ENCODE measurements at regions not wholly inside any gene's neighbourhood (a gene's known extent, or its start where the extent isn't known, plus 50 kb on each side); places are given as distances from the start of the nearest gene placed in this dataset.

DNA sequence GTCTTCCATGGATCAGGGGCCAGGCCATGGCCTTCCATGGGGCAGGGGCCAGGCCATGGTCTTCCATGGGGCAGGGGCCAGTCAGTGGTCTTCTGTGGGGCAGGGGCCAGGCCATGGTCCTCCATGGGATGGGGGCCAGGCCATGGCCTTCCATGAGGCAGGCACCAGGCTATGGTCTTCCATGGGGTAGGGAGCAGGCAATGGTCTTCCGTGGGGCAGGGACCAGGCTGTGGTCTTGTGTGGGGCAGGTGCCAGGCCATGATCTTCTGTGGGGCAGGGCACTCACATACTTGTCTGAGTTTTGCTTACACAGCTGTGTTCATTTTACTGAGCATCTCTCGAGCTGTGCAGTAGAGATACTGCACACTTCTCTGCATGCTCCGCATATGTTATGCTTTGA, 57.3 kb upstream of the THBS2 start:
- Histone ChIP-seq H3K27me3 (ENCODE audit: insufficient read depth) (no peaks in the 10 kb centered on the region), H3K9me2 (no peaks in the 10 kb centered on the region), H3K4me2 (no peak overlapping the region), H4K20me1 (ENCODE audit: insufficient read depth) (no peaks in the 10 kb centered on the region), H3K27ac (ENCODE audit: low read depth in 2 of 2, low read length in 1 of 2) (no peak overlapping the region), H3K4me1 (ENCODE audit: control insufficient read depth in 1 of 2, insufficient read depth in 2 of 2, low read depth in 1 of 2, low read length in 1 of 2) (no peaks in the 10 kb centered on the region), H3K9me3 (no peaks in the 10 kb centered on the region), H3K79me2 (ENCODE audit: insufficient read depth) (no peaks in the 10 kb centered on the region), H3F3A (replicated peaks; ENCODE audit: insufficient read depth) (peaks cover 13% of the 10 kb centered on the region), H3K36me3 (replicated peaks in 1 of 2; ENCODE audit: control insufficient read depth in 1 of 2, insufficient read depth in 2 of 2, low read length in 1 of 2) (no peaks in the 10 kb centered on the region), H3K9ac (no peak overlapping the region), H2AFZ (ENCODE audit: low read depth) (no peak overlapping the region), H3K4me3 (ENCODE audit: low read depth in 2 of 2, low read length in 1 of 2) (no peak overlapping the region)
- CTCF ChIA-PET = no interaction called here
- DNase-seq = no peak
- 79% methylated on average over 2 of the region's 3 CpGs for WGBS (ENCODE audit: low lambda C conversion rate)
- POLR2A ChIA-PET = no interaction called here
- TF ChIP-seq FOXJ3 (CRISPR knock-in tag; IDR thresholded peaks at IDR 0.05) = no peak
- TF ChIP-seq, protein P1, sequence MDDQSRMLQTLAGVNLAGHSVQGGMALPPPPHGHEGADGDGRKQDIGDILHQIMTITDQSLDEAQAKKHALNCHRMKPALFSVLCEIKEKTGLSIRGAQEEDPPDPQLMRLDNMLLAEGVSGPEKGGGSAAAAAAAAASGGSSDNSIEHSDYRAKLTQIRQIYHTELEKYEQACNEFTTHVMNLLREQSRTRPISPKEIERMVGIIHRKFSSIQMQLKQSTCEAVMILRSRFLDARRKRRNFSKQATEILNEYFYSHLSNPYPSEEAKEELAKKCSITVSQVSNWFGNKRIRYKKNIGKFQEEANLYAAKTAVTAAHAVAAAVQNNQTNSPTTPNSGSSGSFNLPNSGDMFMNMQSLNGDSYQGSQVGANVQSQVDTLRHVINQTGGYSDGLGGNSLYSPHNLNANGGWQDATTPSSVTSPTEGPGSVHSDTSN (IDR thresholded peaks at IDR 0.05) = no peak
- TF ChIP-seq, protein P2, sequence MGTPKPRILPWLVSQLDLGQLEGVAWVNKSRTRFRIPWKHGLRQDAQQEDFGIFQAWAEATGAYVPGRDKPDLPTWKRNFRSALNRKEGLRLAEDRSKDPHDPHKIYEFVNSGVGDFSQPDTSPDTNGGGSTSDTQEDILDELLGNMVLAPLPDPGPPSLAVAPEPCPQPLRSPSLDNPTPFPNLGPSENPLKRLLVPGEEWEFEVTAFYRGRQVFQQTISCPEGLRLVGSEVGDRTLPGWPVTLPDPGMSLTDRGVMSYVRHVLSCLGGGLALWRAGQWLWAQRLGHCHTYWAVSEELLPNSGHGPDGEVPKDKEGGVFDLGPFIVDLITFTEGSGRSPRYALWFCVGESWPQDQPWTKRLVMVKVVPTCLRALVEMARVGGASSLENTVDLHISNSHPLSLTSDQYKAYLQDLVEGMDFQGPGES (IDR thresholded peaks at IDR 0.05; ENCODE audit: low read depth, low read length) = no peak
- no peak for TF ChIP-seq RFX5 (IDR thresholded peaks at IDR 0.05; ENCODE audit: low read length)
- no peak for TF ChIP-seq MEF2A (IDR thresholded peaks at IDR 0.05; ENCODE audit: borderline replicate concordance, low read depth)
- TF ChIP-seq SMC3 (IDR thresholded peaks at IDR 0.05; ENCODE audit: low read depth, low read length) = no peak
- TF ChIP-seq CHD2 (IDR thresholded peaks at IDR 0.05; ENCODE audit: low read length, partially characterized antibody) = no peak
- no peak for TF ChIP-seq MXI1 (IDR thresholded peaks at IDR 0.05; ENCODE audit: low read depth, low read length)
- TF ChIP-seq EZH2phosphoT487 (IDR thresholded peaks at IDR 0.05; ENCODE audit: borderline replicate concordance, low read depth) = no peak
